ENCODE measurements at regions not wholly inside any gene's neighbourhood (a gene's known extent, or its start where the extent isn't known, plus 50 kb on each side); places are given as distances from the start of the nearest gene placed in this dataset.
"Not testable (repeated sequence)": the region's sequence is repeated elsewhere in the genome, so short reads cannot be mapped to it uniquely, and the experiment has no call there.

- no peak for DNase-seq
Measured at GRCh38 chr14:29982171-29982570, 54.5 kb upstream of the PRKD1 start.

GRCh38 chr14:29982993-29983392 lies 55.3 kb upstream of the PRKD1 start:
- no peak for DNase-seq

GRCh38 chr14:29990344-29990857 lies 62.8 kb upstream of the PRKD1 start:
- not testable (repeated sequence) for DNase-seq

GRCh38 chr14:29990993-29991392 lies 63.3 kb upstream of the PRKD1 start:
- no peak for DNase-seq

- DNase-seq = no peak
Measured at GRCh38 chr14:29993143-29993542, 65.5 kb upstream of the PRKD1 start.

GRCh38 chr14:29999013-29999539 lies 71.4 kb upstream of the PRKD1 start:
- DNase-seq = no peak

- no peak for DNase-seq
Measured at GRCh38 chr14:30002859-30003258, 75.2 kb upstream of the PRKD1 start.

- DNase-seq = peak; percentile 6
Measured at GRCh38 chr14:30005114-30005808, 77.6 kb upstream of the PRKD1 start.

GRCh38 chr14:30006695-30007094 lies 79.0 kb upstream of the PRKD1 start:
- no peak for DNase-seq

- DNase-seq = no peak
Measured at GRCh38 chr14:30015489-30015888, 87.8 kb upstream of the PRKD1 start.

- DNase-seq = no peak
Measured at GRCh38 chr14:30016002-30016401, 88.4 kb upstream of the PRKD1 start.

GRCh38 chr14:30017370-30017993 lies 89.8 kb upstream of the PRKD1 start:
- DNase-seq = no peak

GRCh38 chr14:30020271-30020670 lies 92.6 kb upstream of the PRKD1 start:
- no peak for DNase-seq

- DNase-seq = no peak
Measured at GRCh38 chr14:30020687-30021086, 93.0 kb upstream of the PRKD1 start.

GRCh38 chr14:30023350-30023749 lies 95.7 kb upstream of the PRKD1 start:
- DNase-seq = not testable (repeated sequence)

- DNase-seq = no peak
Measured at GRCh38 chr14:30034152-30034551, 106.5 kb upstream of the PRKD1 start.

- no peak for DNase-seq
Measured at GRCh38 chr14:30035361-30035760, 107.7 kb upstream of the PRKD1 start.

- no peak for DNase-seq
Measured at GRCh38 chr14:30045720-30046119, 118.1 kb upstream of the PRKD1 start.

- DNase-seq = no peak
Measured at GRCh38 chr14:30053103-30053502, 125.5 kb upstream of the PRKD1 start.

GRCh38 chr14:30054201-30054600 lies 126.6 kb upstream of the PRKD1 start:
- no peak for DNase-seq

- no peak for DNase-seq
Measured at GRCh38 chr14:30058401-30058800, 130.8 kb upstream of the PRKD1 start.

- DNase-seq = no peak
Measured at GRCh38 chr14:30063746-30064145, 136.1 kb upstream of the PRKD1 start.

GRCh38 chr14:30064454-30064853 lies 136.8 kb upstream of the PRKD1 start:
- DNase-seq = no peak

- no peak for DNase-seq
Measured at GRCh38 chr14:30069536-30069935, 141.9 kb upstream of the PRKD1 start.
